ENCODE measurements at regions not wholly inside any gene's neighbourhood (a gene's known extent, or its start where the extent isn't known, plus 50 kb on each side); places are given as distances from the start of the nearest gene placed in this dataset.

- peak in 3 of 4 experiments; percentile 38 to 47 (median 46) for TF ChIP-seq CTCF (IDR thresholded peaks at IDR 0.05)
- no peak for TF ChIP-seq POLR2A (IDR thresholded peaks at IDR 0.05)
- no peak for TF ChIP-seq POLR2AphosphoS5 (IDR thresholded peaks at IDR 0.05)
Observed at GRCh38 chrX:81377329-81377728, 175.4 kb downstream of the SH3BGRL start.
